BJ (cell line): ENCODE measurements at regions not wholly inside any gene's neighbourhood (a gene's known extent, or its start where the extent isn't known, plus 50 kb on each side); places are given as distances from the start of the nearest gene placed in this dataset.

Source experiments
- CTCF ChIA-PET: fragments of 350-600 bp; formaldehyde crosslinking; extraction: SDS; loops from one replicate; lab custom pipeline; 2021; ENCODE audit warnings: antibody characterized with exemption, inconsistent platforms; lab: Yijun Ruan, JAX
- POLR2A ChIA-PET: fragments of 300-600 bp; sonication (Branson Sonifier 250); formaldehyde crosslinking; extraction: SDS; loops from one replicate; lab custom pipeline; 2021; ENCODE audit warnings: antibody characterized with exemption; lab: Charles Lee
- DNase-seq: peaks from one replicate; pipeline ENCODE4 v3.0.0-alpha.2; 2011; ENCODE audit warnings: low read depth
- H3K27me3 ChIP-seq: 2 replicates; pipeline ENCODE4 v1.6.0; 2011; ENCODE audit warnings: low read length; ENCODE audit not compliant: control insufficient read depth, insufficient read depth
- H3K36me3 ChIP-seq: 2 replicates; pipeline ENCODE4 v1.5.1; 2011; ENCODE audit warnings: low read length; ENCODE audit not compliant: control insufficient read depth, insufficient read depth
- H3K4me3 ChIP-seq: 2 replicates; pipeline ENCODE4 v1.5.1; 2011; ENCODE audit warnings: low read depth, mild to moderate bottlenecking, control low read depth, low read length
- TF ChIP-seq, protein P1 (sequence below): IDR thresholded peaks from 2 replicates; pipeline ENCODE4 v1.5.1; 2011; ENCODE audit warnings: low read depth, mild to moderate bottlenecking, control low read depth, inconsistent platforms, low read length, moderate library complexity; ENCODE audit not compliant: insufficient read depth

- Histone ChIP-seq H3K36me3 (no peaks in the 10 kb centered on the region), H3K27me3 (no peaks in the 10 kb centered on the region), H3K4me3 (no peak overlapping the region)
- ChIA-PET POLR2A (no interaction called here), CTCF (no interaction called here)
- DNase-seq = no peak
- TF ChIP-seq, protein P1, sequence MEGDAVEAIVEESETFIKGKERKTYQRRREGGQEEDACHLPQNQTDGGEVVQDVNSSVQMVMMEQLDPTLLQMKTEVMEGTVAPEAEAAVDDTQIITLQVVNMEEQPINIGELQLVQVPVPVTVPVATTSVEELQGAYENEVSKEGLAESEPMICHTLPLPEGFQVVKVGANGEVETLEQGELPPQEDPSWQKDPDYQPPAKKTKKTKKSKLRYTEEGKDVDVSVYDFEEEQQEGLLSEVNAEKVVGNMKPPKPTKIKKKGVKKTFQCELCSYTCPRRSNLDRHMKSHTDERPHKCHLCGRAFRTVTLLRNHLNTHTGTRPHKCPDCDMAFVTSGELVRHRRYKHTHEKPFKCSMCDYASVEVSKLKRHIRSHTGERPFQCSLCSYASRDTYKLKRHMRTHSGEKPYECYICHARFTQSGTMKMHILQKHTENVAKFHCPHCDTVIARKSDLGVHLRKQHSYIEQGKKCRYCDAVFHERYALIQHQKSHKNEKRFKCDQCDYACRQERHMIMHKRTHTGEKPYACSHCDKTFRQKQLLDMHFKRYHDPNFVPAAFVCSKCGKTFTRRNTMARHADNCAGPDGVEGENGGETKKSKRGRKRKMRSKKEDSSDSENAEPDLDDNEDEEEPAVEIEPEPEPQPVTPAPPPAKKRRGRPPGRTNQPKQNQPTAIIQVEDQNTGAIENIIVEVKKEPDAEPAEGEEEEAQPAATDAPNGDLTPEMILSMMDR = no peak
These were observed 187.0 kb upstream of the OPRM1 start for GRCh38 chr6:153852034-153852433.

- TF ChIP-seq, protein P1 = no peak
- CTCF ChIA-PET = interaction anchor here (0.7 kb wide), 1 partner anchor 63 kb away, joined by 3 read pairs; no protein-coding TSS in a partner anchor
- DNase-seq = no peak
- POLR2A ChIA-PET = no interaction called here
- no peaks in the 10 kb centered on the region for H3K27me3 ChIP-seq
- H3K36me3 ChIP-seq = no peaks in the 10 kb centered on the region
- no peak overlapping the region for H3K4me3 ChIP-seq
These were observed 189.8 kb upstream of the OPRM1 start for GRCh38 chr6:153849072-153849779.

DNA sequence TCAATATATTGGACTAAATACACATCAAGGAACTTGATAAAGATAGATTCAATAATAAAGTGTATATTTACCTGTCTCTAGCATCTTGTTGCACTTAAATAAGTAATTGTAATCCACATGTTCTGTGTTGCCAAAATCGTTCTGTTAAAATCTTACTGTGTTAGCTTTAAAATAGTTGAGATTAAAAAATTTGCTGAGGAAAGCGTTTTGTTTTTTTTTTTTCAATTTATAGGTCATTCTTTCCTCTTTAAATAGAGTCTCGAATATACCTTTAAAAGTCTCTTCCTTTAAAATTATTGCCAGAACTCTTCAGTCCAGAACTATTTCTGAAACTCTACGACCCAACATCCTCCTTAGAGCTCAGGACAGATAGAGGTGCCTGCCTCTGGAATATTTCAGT is 195.6 kb upstream of the OPRM1 start:
- Histone ChIP-seq H3K36me3 (no peaks in the 10 kb centered on the region), H3K4me3 (no peak overlapping the region), H3K27me3 (no peaks in the 10 kb centered on the region)
- DNase-seq = no peak
- TF ChIP-seq, protein P1 = no peak
- POLR2A ChIA-PET = no interaction called here
- CTCF ChIA-PET = no interaction called here

DNA sequence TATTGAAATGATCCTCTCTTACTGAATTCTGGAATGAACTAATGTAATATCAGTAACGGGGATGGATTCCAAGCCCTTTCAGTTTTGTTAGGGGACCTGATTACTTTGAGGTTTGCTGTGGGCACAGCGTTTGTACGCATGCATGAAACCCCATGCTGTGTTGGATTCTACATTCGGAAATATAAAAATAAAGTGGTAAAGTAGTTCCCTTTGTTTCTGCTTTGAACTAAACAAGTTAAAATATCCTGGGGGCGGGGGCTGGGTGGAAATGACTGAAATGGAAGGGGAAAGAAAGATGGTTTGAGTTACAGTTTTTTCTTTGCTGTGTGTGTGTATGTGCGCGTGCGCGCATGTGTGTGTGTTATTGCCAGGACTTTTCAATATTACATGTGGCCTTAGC is 196.5 kb upstream of the OPRM1 start:
- no peaks in the 10 kb centered on the region for H3K36me3 ChIP-seq
- TF ChIP-seq, protein P1 = no peak
- ChIA-PET CTCF (no interaction called here), POLR2A (no interaction called here)
- H3K27me3 ChIP-seq = no peaks in the 10 kb centered on the region
- no peak for DNase-seq
- no peak overlapping the region for H3K4me3 ChIP-seq

- no peak for DNase-seq
- Histone ChIP-seq H3K4me3 (no peak overlapping the region), H3K27me3 (no peaks in the 10 kb centered on the region), H3K36me3 (no peaks in the 10 kb centered on the region)
- TF ChIP-seq, protein P1 = no peak
- POLR2A ChIA-PET = no interaction called here
- CTCF ChIA-PET = no interaction called here
These were observed 198.8 kb upstream of the OPRM1 start for GRCh38 chr6:153840039-153840850.
